ENCODE measurements at regions not wholly inside any gene's neighbourhood (a gene's known extent, or its start where the extent isn't known, plus 50 kb on each side); places are given as distances from the start of the nearest gene placed in this dataset.
"Not testable (repeated sequence)": the region's sequence is repeated elsewhere in the genome, so short reads cannot be mapped to it uniquely, and the experiment has no call there.

DNA sequence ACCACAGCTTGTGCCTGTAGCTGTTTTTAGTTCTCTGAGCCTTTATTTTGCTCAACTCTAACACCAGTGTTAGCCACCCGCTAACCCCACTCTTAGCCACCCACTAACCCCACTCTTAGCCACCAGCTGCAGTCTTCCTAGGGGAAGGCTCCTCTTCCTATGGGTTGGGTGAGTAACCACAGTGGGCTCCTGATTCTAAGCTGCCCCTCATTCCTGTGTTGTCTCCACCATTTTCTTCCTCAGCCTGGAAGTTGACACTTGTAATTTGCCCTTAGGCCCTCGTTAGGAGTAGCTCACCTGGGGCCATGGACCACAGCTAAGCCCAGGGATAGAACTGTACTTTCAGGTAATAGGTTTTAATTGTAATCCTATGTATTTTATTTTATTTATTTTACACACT, 782.9 kb upstream of the TPTE start:
- no peak overlapping the region for H3K9ac ChIP-seq (ENCODE audit: low read depth, low read length)
- no peak overlapping the region for H3K27ac ChIP-seq (ENCODE audit: low read length)
- H3K9me3 ChIP-seq (ENCODE audit: insufficient read depth, low read depth, low read length): peaks cover 94% of the 10 kb centered on the region
- H3K36me3 ChIP-seq (ENCODE audit: insufficient read depth, low read depth, low read length): no peaks in the 10 kb centered on the region
- H3K27me3 ChIP-seq (ENCODE audit: insufficient read depth, low read length): no peaks in the 10 kb centered on the region
- H3K4me1 ChIP-seq (ENCODE audit: insufficient read depth, low read length): no peaks in the 10 kb centered on the region
- H3K4me3 ChIP-seq (ENCODE audit: low read length): no peak overlapping the region

DNA sequence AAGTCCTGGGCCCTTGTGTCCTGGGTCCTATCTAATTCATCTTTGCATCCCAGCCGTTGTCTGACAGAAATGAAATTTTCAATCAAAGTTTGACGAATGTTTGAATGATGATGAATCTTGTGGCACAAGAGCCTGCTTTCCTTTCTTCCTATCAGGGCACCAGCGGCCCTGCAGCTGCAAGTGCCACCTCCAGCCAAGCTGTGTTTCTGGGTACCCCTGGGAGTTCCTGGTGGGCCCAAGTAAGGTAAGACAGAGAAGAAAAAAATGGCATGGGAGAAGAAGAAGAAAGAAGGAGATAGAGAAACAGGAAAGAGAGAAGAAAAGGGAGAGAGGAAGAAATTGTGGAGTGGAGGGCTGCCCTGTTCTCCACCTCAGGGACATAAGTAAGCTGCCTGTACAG, 782.1 kb upstream of the TPTE start:
- Histone ChIP-seq H3K4me1 (ENCODE audit: insufficient read depth, low read length) (no peaks in the 10 kb centered on the region), H3K36me3 (ENCODE audit: insufficient read depth, low read depth, low read length) (no peaks in the 10 kb centered on the region), H3K9me3 (ENCODE audit: insufficient read depth, low read depth, low read length) (peaks cover 94% of the 10 kb centered on the region), H3K27me3 (ENCODE audit: insufficient read depth, low read length) (no peaks in the 10 kb centered on the region), H3K4me3 (ENCODE audit: low read length) (no peak overlapping the region), H3K9ac (ENCODE audit: low read depth, low read length) (no peak overlapping the region), H3K27ac (ENCODE audit: low read length) (no peak overlapping the region)

GRCh38 chr21:9740177-9740941, 781.0 kb upstream of the TPTE start:
- H3K4me3 ChIP-seq (ENCODE audit: low read length); H3K9ac ChIP-seq (ENCODE audit: low read depth, low read length); H3K4me1 ChIP-seq (ENCODE audit: insufficient read depth, low read length); H3K27ac ChIP-seq (ENCODE audit: low read length); H3K27me3 ChIP-seq (ENCODE audit: insufficient read depth, low read length); H3K36me3 ChIP-seq (ENCODE audit: insufficient read depth, low read depth, low read length): not testable (repeated sequence)
- H3K9me3 ChIP-seq (ENCODE audit: insufficient read depth, low read depth, low read length): peaks cover 98% of the 10 kb centered on the region

DNA sequence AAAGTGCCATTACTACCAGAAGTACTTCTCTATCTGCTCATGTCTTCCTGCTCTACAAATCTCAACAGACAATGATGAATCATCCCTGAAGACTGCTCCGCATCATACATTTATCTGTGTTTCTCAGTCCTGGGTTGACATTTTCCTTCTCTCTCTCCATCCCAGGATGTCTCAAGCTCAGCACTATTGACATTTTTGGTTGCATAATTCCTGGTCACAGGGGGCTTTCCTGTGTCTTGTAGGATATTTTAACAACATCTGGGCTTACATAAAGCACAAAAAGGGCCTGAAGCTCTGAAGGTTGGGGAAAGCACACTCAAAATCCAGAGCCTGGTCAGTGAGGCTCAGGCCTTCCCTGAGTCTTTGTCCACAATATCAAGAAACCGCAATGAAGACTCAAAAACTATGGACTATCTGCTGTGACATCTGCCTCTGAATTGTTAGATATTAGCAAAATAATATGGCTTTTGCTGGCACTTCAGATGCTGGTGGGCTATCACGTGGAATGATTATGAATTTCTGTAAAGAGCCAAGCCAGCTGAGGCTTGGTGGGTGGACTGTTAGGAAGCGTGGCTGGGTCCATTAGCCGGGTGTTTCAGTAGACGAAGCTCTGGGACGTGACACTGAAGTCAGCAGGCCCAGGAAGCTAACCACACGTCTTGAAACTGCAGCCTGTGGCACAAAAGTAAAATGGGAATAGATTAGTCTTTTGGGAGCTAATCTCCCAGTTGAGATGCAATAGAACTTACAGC, 780.2 kb upstream of the TPTE start:
- H3K4me3 ChIP-seq (ENCODE audit: low read length); H3K9ac ChIP-seq (ENCODE audit: low read depth, low read length); H3K27ac ChIP-seq (ENCODE audit: low read length); H3K4me1 ChIP-seq (ENCODE audit: insufficient read depth, low read length); H3K36me3 ChIP-seq (ENCODE audit: insufficient read depth, low read depth, low read length); H3K27me3 ChIP-seq (ENCODE audit: insufficient read depth, low read length): not testable (repeated sequence)
- H3K9me3 ChIP-seq (ENCODE audit: insufficient read depth, low read depth, low read length): peaks cover 99% of the 10 kb centered on the region

GRCh38 chr21:9743566-9743965, 777.8 kb upstream of the TPTE start:
- not testable (repeated sequence) for H3K27me3 ChIP-seq (ENCODE audit: insufficient read depth, low read length)
- H3K9me3 ChIP-seq (ENCODE audit: insufficient read depth, low read depth, low read length): peaks cover 98% of the 10 kb centered on the region

DNA sequence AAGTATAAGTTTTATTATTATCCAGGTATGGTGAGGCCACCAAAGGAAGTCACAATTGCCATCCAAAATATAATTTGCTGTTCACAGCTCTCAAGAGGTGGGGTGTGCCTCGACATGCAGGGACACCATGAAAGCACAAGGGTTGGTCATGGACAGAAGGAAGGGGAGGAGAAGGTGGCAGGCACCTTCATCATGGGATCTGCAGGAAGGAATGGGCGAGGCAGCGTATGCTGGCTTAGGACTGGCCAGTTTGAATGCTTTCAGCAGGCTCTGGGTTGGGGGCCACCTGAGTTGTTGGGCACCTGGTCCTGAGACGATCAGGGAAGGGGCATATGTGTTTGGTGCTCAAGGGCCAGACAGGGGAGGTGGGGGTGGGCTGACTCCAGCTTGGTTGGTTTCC, 777.2 kb upstream of the TPTE start:
- H3K9me3 ChIP-seq (ENCODE audit: insufficient read depth, low read depth, low read length): peaks cover 98% of the 10 kb centered on the region
- H3K4me1 ChIP-seq (ENCODE audit: insufficient read depth, low read length); H3K27ac ChIP-seq (ENCODE audit: low read length); H3K4me3 ChIP-seq (ENCODE audit: low read length); H3K27me3 ChIP-seq (ENCODE audit: insufficient read depth, low read length); H3K36me3 ChIP-seq (ENCODE audit: insufficient read depth, low read depth, low read length); H3K9ac ChIP-seq (ENCODE audit: low read depth, low read length): not testable (repeated sequence)

More at GRCh38 chr21:9743566-9743965, 777.8 kb upstream of the TPTE start:
- H3K9ac ChIP-seq (ENCODE audit: low read depth, low read length); H3K4me3 ChIP-seq (ENCODE audit: low read length); H3K4me1 ChIP-seq (ENCODE audit: insufficient read depth, low read length); H3K36me3 ChIP-seq (ENCODE audit: insufficient read depth, low read depth, low read length); H3K27ac ChIP-seq (ENCODE audit: low read length): not testable (repeated sequence)

DNA sequence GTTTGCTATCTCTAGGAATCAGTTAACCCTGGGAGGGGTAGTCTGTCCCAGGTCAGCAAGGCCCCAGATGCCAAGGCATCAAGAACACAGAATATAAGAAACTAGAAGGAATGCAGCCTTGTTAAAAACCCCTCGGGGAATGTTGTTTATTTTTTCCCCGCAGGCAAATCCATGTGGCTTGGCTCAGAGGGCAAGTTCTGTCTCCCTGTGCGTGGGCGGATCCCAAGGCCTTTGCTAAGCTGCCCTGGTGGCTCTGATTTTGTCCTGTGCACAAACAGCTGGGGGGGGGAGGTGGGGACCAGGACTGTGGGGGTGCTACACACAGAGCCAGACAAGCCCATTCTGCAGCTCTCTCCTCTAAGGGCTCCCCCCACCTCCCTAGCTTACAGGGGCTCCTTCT, 776.8 kb upstream of the TPTE start:
- H3K27ac ChIP-seq (ENCODE audit: low read length); H3K4me3 ChIP-seq (ENCODE audit: low read length); H3K36me3 ChIP-seq (ENCODE audit: insufficient read depth, low read depth, low read length); H3K27me3 ChIP-seq (ENCODE audit: insufficient read depth, low read length); H3K4me1 ChIP-seq (ENCODE audit: insufficient read depth, low read length); H3K9ac ChIP-seq (ENCODE audit: low read depth, low read length): not testable (repeated sequence)
- H3K9me3 ChIP-seq (ENCODE audit: insufficient read depth, low read depth, low read length): peaks cover 98% of the 10 kb centered on the region

- peaks cover 98% of the 10 kb centered on the region for H3K9me3 ChIP-seq (ENCODE audit: insufficient read depth, low read depth, low read length)
- H3K4me1 ChIP-seq (ENCODE audit: insufficient read depth, low read length); H3K27me3 ChIP-seq (ENCODE audit: insufficient read depth, low read length); H3K27ac ChIP-seq (ENCODE audit: low read length); H3K9ac ChIP-seq (ENCODE audit: low read depth, low read length); H3K36me3 ChIP-seq (ENCODE audit: insufficient read depth, low read depth, low read length); H3K4me3 ChIP-seq (ENCODE audit: low read length): not testable (repeated sequence)
These were observed 775.8 kb upstream of the TPTE start for GRCh38 chr21:9745457-9746108.

GRCh38 chr21:9746311-9746710, 775.1 kb upstream of the TPTE start:
- not testable (repeated sequence) for H3K4me3 ChIP-seq (ENCODE audit: low read length); H3K27me3 ChIP-seq (ENCODE audit: insufficient read depth, low read length); H3K4me1 ChIP-seq (ENCODE audit: insufficient read depth, low read length); H3K36me3 ChIP-seq (ENCODE audit: insufficient read depth, low read depth, low read length); H3K9ac ChIP-seq (ENCODE audit: low read depth, low read length); H3K27ac ChIP-seq (ENCODE audit: low read length)
- peaks cover 98% of the 10 kb centered on the region for H3K9me3 ChIP-seq (ENCODE audit: insufficient read depth, low read depth, low read length)

DNA sequence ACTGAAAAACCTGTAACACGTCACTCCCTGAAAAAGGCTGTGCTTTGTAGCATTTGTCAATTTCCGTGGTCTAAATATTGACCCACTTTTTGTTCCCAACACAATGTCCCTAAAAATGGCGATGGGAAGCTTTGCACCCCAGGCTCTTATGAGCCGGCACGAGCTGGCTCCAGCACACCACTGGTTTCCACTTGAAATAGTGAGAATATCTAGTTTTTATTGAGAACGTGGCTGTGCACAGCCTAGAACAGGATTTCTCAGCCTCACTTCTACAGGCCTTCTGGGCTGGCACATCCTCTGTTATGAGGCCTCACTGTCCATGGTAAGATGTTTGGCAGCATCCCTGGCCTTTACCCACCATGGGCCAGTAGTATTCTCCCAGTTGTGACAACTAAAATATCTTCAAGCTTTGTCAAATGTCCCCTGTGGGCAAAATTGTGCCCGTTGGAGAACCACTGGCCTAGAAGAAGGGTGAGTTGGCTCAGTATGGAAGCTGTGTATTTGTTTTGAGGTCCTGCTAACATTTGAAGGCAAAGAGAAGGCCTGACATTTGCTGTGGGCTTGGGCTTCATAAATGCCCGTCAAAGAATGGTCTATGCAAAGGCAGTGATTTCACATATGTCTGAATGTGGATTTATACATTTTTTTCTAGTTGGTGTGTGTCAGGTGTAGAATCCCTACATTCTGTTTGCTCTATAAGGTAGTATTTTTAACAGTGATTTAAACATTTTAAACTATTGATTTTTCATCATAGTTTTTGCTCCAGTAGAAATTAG, 774.4 kb upstream of the TPTE start:
- H3K4me3 ChIP-seq (ENCODE audit: low read length): not testable (repeated sequence)

GRCh38 chr21:9747870-9748269, 773.5 kb upstream of the TPTE start:
- not testable (repeated sequence) for H3K4me1 ChIP-seq (ENCODE audit: insufficient read depth, low read length); H3K9ac ChIP-seq (ENCODE audit: low read depth, low read length); H3K27ac ChIP-seq (ENCODE audit: low read length); H3K4me3 ChIP-seq (ENCODE audit: low read length); H3K36me3 ChIP-seq (ENCODE audit: insufficient read depth, low read depth, low read length); H3K27me3 ChIP-seq (ENCODE audit: insufficient read depth, low read length)
- peaks cover 100% of the 10 kb centered on the region for H3K9me3 ChIP-seq (ENCODE audit: insufficient read depth, low read depth, low read length)

More for the DNA sequence above, 774.4 kb upstream of the TPTE start:
- H3K4me1 ChIP-seq (ENCODE audit: insufficient read depth, low read length); H3K9ac ChIP-seq (ENCODE audit: low read depth, low read length); H3K27me3 ChIP-seq (ENCODE audit: insufficient read depth, low read length); H3K36me3 ChIP-seq (ENCODE audit: insufficient read depth, low read depth, low read length); H3K27ac ChIP-seq (ENCODE audit: low read length): not testable (repeated sequence)
- peaks cover 98% of the 10 kb centered on the region for H3K9me3 ChIP-seq (ENCODE audit: insufficient read depth, low read depth, low read length)
